ENCODE measurements at regions not wholly inside any gene's neighbourhood (a gene's known extent, or its start where the extent isn't known, plus 50 kb on each side); places are given as distances from the start of the nearest gene placed in this dataset.

DNA sequence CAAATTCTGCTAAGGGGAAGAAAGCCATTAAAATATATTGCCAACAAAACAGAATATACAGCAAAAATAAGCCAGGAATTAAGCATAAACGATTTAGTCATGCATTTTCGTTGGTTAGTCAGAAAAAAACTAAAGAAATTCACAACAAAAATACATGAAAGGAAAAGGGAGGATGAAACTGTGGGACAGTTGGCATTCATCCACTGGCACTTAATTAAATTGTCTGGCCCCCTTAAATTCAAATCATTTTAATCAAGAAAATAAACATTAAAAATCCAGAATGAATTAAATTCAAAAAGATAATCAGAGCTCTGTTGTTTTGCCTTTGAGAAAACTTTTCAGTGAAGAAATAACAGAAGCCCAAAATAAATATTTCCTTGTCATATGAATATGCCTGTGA lies 264.6 kb upstream of the TMTC1 start:
- TF ChIP-seq POLR2A (IDR thresholded peaks at IDR 0.05; ENCODE audit: low read length) (no peak), GATA1 (IDR thresholded peaks at IDR 0.05; ENCODE audit: low read depth, low read length) (no peak)
